RCC 7860 (cell line): ENCODE measurements at regions not wholly inside any gene's neighbourhood (a gene's known extent, or its start where the extent isn't known, plus 50 kb on each side); places are given as distances from the start of the nearest gene placed in this dataset.

ENCODE experiments used
- DNase-seq: peaks from one replicate; pipeline ENCODE4 v3.0.0-alpha.2; 2015; ENCODE audit warnings: low spot score
- FAIRE-seq: peaks from 2 replicates; lab custom pipeline; 2012; peaks lifted over from hg19 to GRCh38; lab: Jason Lieb, UNC

DNA sequence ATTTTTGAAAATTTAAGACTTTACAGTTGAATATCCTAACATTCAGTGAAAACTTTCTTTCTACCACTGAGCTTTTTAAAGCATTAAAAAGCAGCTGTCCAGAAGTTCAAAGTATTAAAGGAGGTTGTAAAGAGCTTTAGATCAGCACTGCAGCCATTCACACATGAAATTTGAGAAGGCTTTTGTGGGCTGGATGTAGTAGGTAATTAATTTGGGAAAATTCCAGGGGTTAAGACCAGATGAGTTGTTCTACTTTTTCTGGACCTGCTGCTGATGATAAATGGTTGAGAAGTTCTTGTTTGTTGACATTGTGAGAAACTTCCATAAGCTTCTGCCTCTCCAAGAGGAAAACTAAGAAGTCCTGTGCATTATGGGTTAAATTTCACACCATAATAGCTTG, 1779.6 kb upstream of the PRR20A start:
- FAIRE-seq (no peak), DNase-seq (no peak)

DNA sequence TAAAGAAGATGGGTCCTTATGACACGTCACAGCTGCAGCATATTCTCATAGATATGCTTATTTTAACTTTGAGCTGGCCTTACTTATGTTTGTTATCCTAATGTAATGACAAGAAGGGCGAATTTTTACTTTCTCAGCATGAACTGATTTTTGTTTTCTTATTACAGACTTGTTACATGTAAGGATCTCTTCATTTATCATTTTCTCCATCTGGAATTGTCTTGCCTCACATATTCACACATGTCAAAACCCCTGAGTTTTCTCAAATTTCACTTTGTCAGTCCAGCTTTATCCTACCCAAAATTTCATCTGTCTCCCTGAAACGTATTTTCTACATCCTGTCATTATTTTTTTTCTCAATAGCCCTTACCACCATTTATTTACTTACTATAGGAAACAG, 1774.0 kb upstream of the PRR20A start:
- DNase-seq (no peak), FAIRE-seq (no peak)

DNA sequence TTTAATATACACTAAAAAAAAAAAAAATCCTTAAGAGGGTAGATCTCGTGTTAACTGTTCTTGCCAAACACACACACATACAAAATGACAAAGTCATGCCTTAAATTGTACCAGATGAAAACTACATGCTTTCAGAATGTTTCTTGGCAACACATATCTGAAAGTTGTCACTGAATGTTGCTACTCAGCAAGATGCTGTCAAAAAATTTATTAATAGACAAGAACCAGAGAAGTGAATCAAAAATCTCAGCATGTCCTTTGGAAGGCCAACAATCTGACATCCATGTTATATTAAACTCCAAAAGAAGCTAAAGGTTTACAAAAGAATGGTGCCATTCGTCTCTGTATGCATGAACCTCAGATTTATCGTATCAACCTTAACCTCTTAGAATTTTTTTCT, 1746.2 kb upstream of the PRR20A start:
- FAIRE-seq: no peak
- no peak for DNase-seq

DNA sequence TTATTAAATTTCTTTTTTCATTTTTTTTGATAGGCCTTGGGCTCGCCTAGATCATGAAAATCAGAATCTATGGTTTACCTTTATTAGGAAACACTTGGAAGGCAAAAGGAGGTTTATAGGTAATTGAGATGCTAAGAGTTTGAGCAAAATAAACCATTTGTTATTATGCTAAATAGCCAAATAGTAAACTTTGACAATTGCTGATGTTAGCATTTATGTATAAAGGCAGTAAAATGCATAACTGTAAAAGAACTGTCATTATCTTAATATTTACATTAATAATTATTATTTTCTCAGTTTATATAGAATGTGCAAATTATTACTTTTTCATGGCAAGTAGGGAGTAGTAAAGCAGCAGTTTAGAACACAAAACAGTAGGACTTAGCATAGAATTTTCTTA, 1737.8 kb upstream of the PRR20A start:
- no peak for FAIRE-seq
- no peak for DNase-seq

DNA sequence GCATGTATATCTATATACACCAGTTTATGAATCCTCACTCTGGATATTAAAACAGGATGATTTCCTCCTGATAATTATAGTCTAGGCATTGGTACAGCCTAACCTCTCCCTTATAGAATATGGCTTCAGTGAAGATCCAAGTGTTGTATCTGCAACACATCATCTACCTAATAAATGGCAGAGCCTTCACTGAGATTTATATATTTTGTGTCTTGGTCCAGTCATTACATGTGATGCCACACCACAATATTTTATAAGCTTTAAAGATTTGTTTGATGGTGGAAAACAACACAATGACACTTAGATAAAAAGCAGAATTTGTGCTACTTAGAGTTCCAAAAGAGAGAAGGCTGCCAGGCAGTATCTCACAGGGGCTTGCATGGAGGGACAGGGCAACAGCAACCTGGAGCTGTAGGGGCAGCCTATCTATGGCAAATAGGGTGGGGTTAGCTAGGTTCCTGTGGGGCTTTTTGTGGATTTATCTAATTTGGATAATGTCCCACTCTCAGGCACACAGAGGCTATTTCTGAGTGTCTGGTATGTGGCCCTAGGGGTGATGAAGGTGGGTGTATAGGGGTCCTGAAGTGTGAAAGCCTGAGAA, 1736.7 kb upstream of the PRR20A start:
- DNase-seq (no peak), FAIRE-seq (no peak)

DNA sequence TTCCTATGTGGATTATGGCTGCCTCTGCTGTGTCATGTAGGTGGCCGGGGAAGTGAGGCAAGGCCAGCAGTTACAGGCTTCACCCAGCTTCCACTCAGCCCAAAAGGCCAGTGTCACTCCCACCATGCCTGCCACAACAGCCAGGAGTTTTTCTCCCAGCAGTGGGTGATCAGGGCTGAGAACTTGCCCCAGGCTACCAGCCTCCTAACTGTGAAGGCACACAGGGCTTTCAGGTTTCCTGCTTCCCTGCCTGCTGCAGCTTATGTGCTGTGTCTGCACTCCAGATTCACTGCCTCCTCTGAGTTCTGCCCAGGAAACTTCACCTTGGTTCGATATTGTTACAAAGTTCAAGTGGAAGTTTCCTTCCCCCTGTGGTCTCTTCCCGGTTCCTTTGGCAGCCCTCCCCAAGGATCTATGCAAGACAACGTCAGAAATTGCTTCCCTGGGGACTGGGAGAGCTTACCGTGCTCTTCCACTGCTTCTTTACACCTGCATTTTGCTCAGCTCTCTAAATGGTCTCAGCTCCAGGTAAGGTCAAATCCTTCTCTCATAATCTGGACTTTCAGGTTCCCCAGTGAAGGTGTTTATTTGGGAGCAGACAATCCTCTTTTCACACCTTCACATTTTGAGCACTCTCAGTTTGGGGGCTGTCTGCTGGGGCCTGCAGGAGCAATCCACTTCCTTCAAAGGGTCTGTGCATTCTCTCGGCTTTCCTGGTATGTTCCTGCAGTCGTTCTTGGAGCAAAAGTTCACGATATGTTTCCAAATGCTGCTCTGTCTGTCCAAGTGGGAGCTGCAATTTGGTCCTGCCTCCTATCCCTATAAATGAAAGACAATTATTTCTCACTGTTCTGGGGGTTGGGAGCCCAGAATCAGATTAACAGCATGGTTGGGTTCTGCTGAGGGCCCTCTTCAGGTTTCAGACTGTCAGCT, 1730.1 kb upstream of the PRR20A start:
- no peak for FAIRE-seq

DNA sequence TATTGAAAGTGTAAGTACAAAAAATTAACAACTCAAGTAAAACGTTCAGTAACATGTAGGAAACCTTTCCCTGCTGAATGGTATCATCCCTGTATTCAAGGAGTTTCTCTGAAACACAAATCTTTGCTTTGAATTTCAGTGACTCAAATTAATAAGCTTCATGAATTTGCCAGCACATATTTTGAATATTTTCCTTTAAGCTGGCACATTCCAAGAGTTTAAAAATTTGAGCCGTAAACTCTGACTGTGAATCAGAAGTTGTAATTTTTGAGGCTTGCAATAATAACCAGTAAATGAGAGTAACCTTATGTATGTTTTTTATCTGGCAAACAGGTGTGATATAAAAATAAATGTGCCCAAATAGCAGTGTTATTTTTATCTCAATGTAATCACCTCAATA, 1722.6 kb upstream of the PRR20A start:
- FAIRE-seq (no peak), DNase-seq (no peak)

More for the DNA sequence above, 1730.1 kb upstream of the PRR20A start:
- no peak for DNase-seq

DNA sequence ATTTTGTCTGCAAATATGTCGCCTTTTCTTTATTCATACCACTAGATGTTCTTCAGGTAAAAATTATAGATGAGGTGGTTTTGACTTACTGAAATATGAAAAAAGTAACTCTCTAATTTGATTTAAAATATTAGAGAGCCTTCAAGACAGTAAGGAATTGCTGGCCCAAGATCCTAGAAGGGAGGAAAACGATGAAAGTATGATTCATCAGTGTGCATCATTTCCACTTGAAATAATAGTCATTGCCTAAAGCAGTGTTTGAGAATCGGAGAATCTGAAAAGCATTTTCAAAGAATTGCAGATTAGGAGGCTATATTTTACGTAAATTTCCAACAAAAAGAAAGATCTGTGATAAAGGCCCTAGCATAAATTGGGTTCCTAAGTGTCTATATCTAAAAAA, 1707.9 kb upstream of the PRR20A start:
- no peak for FAIRE-seq
- DNase-seq: no peak

DNA sequence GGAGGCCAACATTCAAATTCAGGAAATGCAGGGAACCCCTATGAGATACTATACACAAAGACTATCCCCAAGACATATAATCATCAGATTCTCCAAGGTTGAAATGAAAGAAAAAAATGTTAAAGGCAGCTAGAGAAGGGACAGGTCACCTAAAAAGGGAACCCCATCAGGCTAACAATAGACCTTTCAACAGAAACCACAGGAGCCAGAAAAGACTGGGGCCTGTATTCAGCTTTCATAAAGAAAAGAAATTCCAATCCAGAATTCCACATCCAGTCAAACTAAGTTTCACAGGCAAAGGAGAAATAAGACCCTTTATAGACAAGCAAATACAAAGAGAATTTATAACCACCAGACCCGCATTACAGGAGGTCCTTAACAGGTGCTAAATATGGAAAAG, 1703.6 kb upstream of the PRR20A start:
- DNase-seq (no peak), FAIRE-seq (no peak)

DNA sequence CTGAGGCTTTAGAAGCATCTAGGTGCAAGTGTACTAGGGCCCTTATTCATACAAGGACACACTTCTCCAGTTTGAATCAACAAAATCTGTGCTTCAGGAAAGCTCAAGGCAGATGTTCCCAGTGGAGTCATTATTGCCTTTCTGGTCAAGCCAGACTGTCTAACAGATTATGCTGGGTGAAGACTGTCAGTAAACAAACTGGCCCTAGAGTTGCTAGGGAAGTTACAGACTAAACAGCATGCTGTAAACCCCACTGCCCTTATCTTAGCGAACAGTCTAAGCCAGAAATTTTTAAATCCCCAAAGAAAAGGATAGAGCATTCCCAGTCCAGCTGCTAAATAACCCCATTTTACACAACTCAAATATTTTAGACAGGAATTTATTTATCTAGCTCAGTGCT, 1701.3 kb upstream of the PRR20A start:
- FAIRE-seq (no peak), DNase-seq (no peak)

DNA sequence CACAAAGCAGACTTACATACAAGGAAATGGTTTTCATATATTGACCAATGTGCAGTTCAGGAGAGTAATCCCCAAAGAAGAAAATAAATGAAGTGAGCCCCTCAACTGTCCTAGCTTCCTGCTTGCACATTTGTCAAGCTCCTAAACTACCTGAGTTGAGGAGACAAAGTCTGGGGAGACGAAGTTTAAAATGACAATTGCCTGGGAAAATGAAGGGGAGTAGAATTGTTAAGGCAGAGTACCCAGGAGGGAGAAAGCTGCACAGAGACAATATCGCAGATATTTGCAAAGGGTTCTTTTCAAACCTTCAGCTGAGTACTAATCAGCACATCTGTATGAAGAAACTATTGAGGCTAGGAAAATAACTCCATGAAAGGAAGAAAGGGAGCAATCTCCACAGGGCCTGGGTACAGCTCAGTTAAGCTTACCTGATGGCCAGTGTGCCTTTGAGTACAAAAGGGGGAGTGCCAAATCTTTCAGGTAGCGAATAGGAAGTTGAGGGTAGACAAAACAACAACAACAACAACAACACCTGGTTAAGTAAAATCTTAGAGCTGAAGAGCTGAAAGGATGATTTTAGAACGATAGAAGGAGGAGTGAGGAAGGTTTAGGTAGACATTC, 1700.1 kb upstream of the PRR20A start:
- no peak for FAIRE-seq
- no peak for DNase-seq

DNA sequence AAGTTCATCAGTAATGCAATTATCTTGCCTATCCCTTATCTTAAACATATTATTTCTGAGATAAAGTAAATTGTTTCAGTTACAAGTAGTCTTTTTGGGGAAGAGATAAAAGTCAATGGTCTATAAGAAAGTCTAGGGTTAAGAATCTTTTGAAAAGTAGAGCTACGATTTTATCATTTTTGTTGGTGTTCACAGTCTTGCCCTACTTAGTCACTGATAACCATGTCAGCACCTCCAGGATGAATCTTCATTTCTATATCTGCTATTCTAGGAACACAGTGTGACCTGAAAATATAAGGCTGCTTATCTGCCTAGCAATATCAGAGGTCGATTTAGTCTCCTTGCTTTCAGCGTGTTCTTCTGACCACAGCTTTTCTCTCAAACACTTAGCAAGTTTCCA, 1676.5 kb upstream of the PRR20A start:
- DNase-seq (no peak), FAIRE-seq (no peak)

DNA sequence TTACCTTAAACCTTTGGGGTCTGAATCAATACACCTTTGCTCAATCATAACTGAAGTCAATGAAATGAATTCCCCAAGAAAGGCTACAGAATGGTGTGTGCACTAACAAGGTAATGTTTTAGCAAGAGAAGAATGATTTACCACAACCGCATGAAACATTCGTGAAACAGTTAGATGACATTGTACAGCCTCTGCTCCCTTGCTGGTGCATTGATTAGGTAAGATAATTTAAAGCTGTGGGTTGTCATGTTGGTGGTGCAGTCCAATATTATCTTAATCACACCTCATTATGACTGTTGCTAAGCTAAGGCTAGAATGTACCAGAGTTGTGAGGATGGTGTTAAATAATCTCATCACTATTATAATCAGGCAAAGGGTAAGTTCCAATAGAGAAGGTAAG, 1673.2 kb upstream of the PRR20A start:
- DNase-seq (no peak), FAIRE-seq (no peak)

DNA sequence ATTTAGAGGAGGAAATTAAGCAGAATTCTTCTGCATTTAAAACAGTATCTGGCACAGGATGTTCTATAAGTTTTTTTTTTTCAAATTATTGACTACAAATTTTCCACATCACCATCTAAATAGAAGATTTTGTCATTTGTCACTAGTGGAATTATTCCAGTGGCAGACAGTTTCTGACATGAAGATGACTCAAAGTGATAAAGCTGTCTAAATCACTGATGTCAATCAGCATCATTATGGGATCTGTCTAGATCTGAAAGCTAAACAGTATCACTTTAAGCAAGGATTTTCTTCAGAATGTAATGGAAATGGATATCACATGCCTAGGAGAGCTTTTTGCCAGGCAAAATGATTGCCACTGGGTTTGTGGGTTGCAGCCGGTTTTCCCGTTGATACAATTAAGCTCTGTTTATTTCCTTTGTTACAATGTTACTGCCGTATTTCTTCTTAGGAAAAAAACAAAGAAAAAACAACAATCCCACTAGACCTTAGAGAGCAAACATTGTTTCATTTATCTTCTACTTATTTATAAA, 1657.0 kb upstream of the PRR20A start:
- DNase-seq (no peak), FAIRE-seq (no peak)

DNA sequence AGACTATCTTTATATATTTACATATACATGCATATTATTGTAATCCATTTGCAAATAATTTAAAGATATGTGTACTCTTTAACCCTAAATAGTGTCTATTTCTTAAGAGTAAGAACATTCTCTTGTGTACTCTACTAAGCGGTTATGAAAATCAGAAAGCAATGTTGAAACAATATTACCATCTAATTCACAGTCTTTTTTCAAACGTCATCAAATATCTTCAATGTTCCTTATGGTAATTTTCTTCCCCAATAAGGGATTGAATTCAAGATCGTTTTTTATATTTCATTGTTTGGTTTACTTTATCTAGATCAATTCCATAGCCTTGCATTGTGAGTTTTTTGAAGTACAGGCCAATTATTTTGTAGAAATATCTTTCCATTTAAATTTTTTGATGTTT, 1647.4 kb upstream of the PRR20A start:
- DNase-seq: no peak
- no peak for FAIRE-seq

DNA sequence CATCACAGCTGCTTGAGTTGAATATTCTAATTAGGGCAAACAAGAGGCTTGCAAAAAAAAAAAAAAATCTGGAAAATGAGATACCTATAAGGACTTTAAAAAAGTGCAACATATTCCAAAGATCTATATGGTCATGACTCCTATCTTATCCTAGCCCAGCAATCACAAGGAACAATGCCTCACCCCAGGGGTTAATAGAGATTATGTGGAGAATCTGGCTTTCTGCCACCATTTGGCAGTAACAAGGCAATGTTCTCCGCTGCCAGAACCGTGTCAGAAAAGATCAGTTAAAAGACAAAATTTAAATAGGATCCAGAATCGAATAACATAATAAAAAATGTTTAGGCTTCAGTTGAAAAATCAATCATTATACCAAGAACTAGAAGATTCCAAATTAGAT, 1643.2 kb upstream of the PRR20A start:
- DNase-seq (no peak), FAIRE-seq (no peak)

DNA sequence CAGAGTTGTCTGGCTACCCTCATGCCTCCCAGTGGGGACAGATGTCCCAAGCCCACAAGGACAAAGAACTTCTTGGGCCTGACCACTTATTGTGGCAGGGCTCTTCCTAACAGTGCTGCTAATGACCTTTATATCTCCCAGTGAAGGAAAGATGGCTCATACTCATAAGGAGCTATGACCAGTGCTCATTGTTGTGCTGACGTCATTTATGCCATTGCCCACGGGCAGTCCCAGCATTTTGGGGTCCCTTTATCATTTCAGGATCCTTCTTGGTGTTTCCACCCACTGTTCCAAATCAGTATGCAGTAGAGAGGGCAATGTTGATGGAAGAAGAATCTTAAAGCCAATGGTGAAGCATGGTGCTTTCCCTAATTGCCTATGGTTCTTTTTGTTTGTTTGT, 1640.0 kb upstream of the PRR20A start:
- FAIRE-seq: no peak

DNA sequence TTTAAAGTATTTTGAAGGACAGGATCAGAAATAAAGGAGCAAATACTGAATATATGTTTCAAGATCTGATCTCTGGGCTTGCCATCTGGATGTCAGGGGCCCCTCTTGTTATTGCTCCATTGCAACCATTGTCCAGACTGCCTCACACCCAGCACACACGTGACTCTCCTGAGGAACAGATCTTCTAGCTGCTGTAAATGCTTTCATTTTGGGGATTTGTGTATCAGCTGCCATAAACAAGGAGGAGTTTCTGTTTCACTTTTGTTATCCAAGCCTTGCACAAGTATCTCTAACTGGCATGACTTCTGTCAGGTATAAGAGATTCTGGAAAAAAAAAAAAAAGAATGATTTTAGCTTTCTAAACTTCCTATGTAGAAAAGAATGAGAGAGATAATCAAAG, 1624.1 kb upstream of the PRR20A start:
- FAIRE-seq (no peak), DNase-seq (no peak)

More for the DNA sequence above, 1640.0 kb upstream of the PRR20A start:
- no peak for DNase-seq

DNA sequence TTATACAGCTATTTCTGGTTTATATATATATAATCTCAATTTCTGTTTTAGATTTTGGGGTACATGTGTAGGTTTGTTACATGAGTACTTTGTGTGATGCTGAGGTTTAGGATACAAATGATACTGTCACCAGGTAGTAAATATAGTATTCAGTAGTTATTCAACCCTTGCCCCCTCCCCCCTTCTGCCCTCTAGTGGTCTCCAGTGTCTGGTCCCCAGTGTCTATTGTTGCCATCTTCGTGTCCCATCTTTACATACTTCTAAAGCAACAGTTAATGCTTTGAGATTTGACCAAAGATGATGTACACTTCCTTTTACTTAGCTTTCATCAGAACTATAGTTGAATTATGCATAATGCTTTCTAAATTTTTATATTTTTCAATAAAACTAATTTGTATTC, 1623.4 kb upstream of the PRR20A start:
- DNase-seq (no peak), FAIRE-seq (no peak)

DNA sequence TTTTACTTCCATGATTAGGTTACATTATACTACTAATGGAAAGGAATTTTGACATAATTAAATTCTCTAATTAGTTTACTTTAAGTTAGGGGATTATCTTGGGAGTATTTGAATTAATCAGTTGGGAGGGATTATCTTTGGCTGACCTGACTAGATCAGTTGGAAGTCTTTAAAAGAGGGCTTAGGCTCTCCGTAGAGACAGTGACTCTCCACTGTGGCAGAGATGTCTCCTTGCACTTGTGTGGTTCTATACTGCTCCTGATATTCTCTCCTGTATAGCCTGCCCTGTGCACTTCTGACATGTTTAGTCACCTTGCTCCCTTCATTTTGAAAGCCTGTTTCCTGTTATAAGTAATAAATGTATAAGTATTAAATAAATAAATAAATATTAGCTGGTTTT, 1612.3 kb upstream of the PRR20A start:
- DNase-seq: no peak
- FAIRE-seq: no peak

DNA sequence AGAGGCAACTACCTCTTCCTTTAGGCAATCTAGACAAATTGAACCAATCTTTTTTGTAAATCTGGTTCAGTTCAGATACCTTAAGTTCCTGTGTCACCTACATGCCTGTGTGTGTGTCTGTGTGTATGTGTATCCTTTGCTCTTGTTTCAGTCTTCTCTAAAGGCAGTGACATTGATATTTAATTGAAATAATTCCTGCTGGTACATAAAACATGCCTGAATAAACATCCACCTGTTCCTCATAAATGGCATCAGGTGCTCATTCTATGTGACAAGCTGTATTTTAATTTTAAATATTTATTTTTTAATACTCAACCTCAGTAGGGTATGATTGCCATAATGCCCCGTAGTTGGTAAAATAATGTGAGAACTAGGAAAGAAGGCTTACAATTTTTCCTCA, 1606.4 kb upstream of the PRR20A start:
- no peak for DNase-seq
- FAIRE-seq: no peak

DNA sequence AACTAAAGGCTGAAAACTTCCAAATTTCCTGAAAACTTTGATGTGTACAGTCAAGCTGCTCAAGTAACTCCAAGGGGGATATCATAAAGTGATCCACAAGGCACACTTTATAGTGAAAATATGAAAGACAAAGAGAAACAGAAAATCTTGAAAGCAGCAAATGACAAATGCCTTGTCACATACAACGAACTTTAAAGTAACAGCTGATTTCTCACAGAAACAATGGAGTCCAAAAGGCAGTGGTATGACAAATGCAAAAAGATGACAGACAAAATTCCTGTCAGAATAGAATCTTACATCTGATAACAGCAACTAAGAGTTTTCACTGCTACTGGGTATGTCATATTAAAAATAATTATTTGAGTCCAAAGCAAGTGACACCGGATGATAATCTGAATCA, 1602.3 kb upstream of the PRR20A start:
- no peak for FAIRE-seq
- no peak for DNase-seq
